CD4-positive, alpha-beta T cell treated with Interleukin-21 for 1 hour (primary cell): ENCODE measurements at regions not wholly inside any gene's neighbourhood (a gene's known extent, or its start where the extent isn't known, plus 50 kb on each side); places are given as distances from the start of the nearest gene placed in this dataset.
"Not testable (repeated sequence)": the region's sequence is repeated elsewhere in the genome, so short reads cannot be mapped to it uniquely, and the experiment has no call there.

Experiments
- DNase-seq: peaks from one replicate; pipeline ENCODE4 v3.0.0-alpha.2; 2020

GRCh38 chr1:82790556-82790955, 989.8 kb downstream of the ADGRL2 start:
- no peak for DNase-seq

GRCh38 chr1:82788660-82789059, 987.9 kb downstream of the ADGRL2 start:
- DNase-seq: no peak

DNA sequence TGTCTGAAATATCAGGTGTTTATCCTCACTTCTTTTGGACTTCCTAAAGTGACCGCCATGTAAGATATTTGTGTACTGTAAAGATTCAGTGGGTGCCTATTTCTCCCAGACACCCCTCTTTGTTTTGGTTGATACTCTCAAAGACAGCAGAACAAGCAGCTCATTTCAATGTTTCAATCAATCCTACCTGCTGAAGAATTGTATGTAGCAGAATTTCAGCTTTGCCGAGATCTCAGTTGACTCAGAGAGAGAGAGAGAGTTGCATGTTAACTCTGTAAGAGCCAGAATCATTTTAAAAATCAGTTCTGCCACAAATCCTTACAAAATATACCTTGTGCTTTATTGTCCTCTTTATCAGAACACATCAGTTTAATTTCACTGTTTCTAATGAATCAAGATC, 987.3 kb downstream of the ADGRL2 start:
- DNase-seq: no peak

GRCh38 chr1:82786883-82787282, 986.1 kb downstream of the ADGRL2 start:
- DNase-seq: no peak

GRCh38 chr1:82785268-82785790, 984.6 kb downstream of the ADGRL2 start:
- DNase-seq: no peak

DNA sequence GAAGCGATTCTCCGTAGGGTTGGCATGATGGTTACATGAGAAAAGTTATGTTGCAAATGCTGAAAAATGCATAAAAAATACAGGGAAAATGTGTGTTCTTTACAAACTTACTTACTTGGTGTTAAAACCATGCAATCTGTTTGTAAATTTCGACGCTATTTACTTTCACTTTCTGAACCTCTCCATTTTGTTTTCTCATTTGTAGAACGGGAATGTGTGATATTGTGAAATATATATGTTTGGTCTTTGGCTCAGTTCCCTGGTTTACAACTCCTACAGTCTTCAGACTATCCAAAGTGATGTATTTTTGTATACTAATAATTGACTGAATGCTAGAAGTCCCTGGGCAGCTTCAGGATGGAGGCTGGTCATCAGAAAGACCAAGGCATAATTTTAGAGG, 982.3 kb downstream of the ADGRL2 start:
- no peak for DNase-seq

DNA sequence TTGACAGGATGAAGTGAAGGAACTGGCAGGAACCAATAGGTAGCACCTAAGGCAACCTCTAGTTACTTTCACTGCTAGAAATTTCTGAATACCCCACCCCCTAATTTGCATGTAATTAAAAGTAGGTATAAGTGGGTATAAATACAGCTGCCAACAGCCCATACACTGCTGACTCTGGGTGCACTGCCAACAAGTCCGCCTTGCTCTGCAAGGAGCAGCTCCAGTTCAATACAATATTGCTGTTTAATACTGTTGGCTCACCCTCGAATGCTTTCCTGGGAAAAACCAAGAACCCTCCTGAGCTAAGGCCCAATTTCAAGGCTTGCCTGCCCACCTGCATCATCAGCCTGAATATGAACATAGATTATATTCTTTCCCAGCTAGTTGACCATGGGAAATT, 981.9 kb downstream of the ADGRL2 start:
- DNase-seq: no peak

DNA sequence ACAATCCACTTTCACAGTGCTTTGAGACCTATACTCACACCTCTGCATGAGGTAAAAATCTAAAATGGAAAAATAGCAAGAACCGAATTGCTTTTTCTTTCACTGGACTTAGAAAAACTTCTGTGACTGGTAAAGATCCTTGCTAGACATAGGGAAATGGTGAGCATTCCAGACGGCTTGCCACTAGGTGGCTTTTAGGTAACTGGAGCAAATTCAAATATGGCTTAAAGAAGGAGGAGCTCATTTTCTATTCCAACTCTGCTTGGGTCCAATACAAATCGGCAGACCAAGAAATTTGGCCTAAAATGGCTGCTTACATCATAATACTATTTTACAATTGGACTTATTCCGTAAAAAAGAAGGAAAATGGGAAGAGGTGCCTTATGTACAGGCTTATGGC, 977.9 kb downstream of the ADGRL2 start:
- DNase-seq: no peak

DNA sequence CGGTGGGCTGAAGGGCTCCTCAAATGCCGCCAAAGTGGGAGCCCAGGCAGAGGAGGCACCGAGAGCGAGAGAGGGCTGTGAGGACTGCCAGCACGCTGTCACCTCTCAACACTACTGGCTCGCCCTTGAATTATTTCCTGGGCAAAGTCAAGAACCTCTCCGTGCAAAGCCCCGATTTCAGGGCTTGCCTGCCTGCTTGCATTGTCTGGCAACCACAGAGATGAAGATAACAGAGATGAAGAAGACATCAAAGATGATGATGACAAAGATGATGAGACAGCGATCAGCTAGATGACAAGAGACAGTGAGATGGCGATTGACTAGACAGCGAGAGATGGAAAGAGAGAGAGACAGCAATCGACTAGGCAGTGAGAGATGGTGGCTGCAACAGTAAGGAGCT, 976.5 kb downstream of the ADGRL2 start:
- DNase-seq: no peak

GRCh38 chr1:82776730-82777129, 976.0 kb downstream of the ADGRL2 start:
- not testable (repeated sequence) for DNase-seq

GRCh38 chr1:82775406-82776000, 974.8 kb downstream of the ADGRL2 start:
- no peak for DNase-seq

GRCh38 chr1:82762829-82763532, 962.2 kb downstream of the ADGRL2 start:
- DNase-seq: no peak

DNA sequence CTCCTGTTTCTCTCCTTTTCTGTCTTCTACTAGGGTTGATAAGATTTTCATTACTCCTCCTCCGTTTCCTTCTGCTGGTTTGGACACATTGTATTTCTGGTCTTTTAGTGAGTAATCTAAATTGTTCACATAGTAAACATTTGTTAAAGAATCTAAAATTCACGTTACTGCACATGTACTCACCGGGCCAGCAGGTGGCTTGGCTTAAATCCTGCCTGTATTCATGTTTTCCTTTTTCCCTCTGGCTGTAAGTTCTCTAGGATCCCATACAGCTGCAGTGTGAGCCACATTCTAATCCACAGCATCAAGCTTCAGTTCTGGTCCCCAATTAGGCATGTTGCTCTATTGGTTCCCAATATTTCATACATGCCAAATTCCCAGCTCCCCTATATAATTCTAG, 958.3 kb downstream of the ADGRL2 start:
- DNase-seq: no peak

DNA sequence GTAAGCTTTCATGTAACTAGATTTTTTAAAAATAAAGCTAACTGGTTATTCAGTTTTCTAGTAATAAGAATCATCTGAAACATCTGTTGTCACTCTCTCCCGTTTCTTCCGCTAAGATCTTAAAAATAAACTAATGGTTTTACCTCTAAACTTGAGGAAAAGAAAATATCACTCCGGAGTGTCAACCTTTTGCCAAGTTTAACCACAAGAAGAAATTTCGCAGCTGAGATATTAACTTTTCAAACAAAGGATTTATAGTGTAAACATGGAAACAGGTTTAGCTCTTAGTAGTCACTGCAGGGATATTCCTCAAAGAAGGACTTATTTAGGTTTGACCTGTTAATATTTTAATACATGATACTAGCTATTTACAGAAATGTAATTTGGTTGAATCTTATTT, 954.9 kb downstream of the ADGRL2 start:
- DNase-seq: no peak

DNA sequence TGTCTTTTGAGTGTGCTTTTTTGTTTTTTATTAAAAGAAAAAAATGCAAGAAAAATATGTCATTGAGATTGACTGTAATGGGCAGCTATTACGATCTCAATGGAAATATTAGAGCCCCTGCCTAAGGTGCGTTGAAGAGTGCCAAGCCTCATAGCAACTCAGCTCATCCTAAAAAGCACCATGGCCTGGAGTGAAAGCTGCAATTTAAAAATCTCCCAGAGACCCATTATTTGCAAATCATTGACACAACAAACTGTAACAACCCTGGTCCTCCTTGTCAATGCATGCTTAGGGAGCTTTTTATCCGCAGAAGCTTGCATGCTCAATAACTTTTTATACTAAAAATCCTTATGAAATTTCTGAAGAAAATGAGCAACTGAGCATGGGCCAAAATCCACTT, 954.5 kb downstream of the ADGRL2 start:
- no peak for DNase-seq

DNA sequence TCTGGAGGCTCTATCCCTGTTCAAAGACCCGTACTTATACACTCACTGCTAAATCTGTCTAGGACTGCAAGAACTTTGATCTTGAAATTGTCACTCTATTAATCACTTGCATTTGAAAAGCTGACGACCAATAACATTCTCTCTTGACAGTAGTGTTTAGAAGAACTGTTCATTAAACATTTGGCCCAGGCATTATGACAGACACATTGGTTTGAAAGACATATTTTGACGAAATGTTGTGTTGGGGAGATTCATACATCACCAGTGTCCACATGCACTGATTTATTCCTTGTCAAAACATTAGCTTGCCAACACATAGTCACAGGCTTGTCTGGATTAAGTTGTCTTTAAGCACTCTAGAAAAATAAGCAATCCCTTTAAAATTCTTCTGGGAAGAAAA, 951.3 kb downstream of the ADGRL2 start:
- DNase-seq: no peak

DNA sequence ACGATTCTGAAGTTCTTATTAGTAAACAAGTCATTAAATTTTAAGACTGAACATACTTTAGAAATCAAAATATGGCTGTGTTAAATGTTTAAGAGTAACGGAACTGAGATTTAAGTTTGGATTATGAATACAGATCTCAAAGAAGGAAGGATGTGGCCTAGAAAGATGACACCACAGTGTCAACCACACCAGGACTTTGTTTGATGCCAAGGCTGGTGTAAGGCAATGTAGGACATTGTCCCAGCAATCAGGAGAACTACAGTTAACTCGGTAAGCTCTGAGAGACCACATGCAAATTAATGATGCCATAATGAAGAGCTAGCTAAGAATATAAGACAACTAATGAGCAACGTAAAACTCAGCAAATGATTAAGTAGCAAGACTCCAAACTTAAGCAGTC, 932.9 kb downstream of the ADGRL2 start:
- DNase-seq: no peak

- no peak for DNase-seq
Observed at GRCh38 chr1:82731216-82731615, 930.5 kb downstream of the ADGRL2 start.

DNA sequence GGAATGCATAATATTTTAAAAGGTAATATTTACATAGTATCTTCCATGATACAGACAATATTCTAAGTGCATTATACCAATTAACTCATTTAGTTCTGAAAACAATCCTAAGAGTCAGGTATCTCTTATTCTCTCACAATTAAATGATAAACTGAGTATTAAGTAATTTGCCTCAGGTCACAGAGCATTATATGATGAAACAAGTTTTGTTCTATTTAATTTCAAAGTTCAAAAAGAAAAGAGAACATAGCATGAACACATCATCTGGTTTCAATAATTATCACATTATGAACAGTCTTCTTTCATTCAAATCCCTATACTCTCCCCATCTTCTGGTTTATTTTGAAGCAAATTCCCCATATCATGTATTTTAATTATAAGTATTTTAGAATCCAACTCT, 927.5 kb downstream of the ADGRL2 start:
- no peak for DNase-seq

- DNase-seq: no peak
Observed at GRCh38 chr1:82724246-82724645, 923.5 kb downstream of the ADGRL2 start.

GRCh38 chr1:82722608-82723007, 921.9 kb downstream of the ADGRL2 start:
- no peak for DNase-seq

DNA sequence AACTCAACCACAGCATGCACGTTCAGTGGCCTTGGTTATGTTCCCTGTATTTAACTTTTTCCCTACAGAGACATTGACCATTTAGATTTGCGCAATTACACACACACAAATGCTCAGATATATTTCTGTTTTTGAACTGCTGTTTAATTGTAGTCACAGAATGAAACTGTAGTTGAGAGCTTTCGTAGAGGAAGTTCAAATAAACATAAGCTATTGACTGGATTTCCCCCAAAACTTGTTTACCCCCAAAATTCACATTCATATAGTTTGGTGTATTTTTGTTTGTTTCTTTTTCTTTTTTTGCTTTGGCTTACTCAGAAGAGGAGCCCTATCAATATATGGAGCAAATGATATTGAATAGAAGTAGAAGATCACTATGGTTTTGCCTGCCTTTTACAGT, 921.0 kb downstream of the ADGRL2 start:
- no peak for DNase-seq

GRCh38 chr1:82718719-82719419, 918.1 kb downstream of the ADGRL2 start:
- DNase-seq: no peak

GRCh38 chr1:82710091-82710490, 909.4 kb downstream of the ADGRL2 start:
- DNase-seq: no peak
